Activated CD4-positive, alpha-beta T cell treated with anti-CD3 and anti-CD28 coated beads for 36 hours (primary cell): ENCODE measurements at regions not wholly inside any gene's neighbourhood (a gene's known extent, or its start where the extent isn't known, plus 50 kb on each side); places are given as distances from the start of the nearest gene placed in this dataset.
"Not testable (repeated sequence)": the region's sequence is repeated elsewhere in the genome, so short reads cannot be mapped to it uniquely, and the experiment has no call there.

Source experiments
- ATAC-seq: fragments of 200-7000 bp; cut with Tn5 transposase; one replicate; pipeline ENCODE4 v1.10.0; 2021; ENCODE audit warnings: mild to moderate bottlenecking, moderate library complexity
- CTCF ChIA-PET: fragments of 350-600 bp; sonication (Branson Sonifier 250); formaldehyde crosslinking; loops from one replicate; lab custom pipeline; 2021; ENCODE audit warnings: antibody characterized with exemption; lab: Charles Lee
- POLR2A ChIA-PET: fragments of 350-600 bp; sonication (Branson Sonifier 250); formaldehyde crosslinking; loops from one replicate; lab custom pipeline; 2021; ENCODE audit warnings: antibody characterized with exemption, inconsistent platforms; lab: Charles Lee
- DNase-seq: peaks from one replicate; pipeline ENCODE4 v3.0.0-alpha.2; 2020
- H3K27ac Mint-ChIP-seq: one replicate; pipeline ENCODE4 v1.8.0; 2021; ENCODE audit warnings: mixed read lengths
- H3K27me3 Mint-ChIP-seq: one replicate; pipeline ENCODE4 v1.8.0; 2021; ENCODE audit warnings: mixed read lengths
- H3K36me3 Mint-ChIP-seq: one replicate; pipeline ENCODE4 v1.8.0; 2021; ENCODE audit warnings: low read depth, mixed read lengths
- H3K4me1 Mint-ChIP-seq: one replicate; pipeline ENCODE4 v1.8.0; 2021; ENCODE audit warnings: mixed read lengths
- H3K4me3 Mint-ChIP-seq: one replicate; pipeline ENCODE4 v1.8.0; 2021; ENCODE audit warnings: mild to moderate bottlenecking, moderate library complexity, mixed read lengths
- H3K9me3 Mint-ChIP-seq: one replicate; pipeline ENCODE4 v1.8.0; 2021; ENCODE audit warnings: low read depth, mixed read lengths
- intact Hi-C, 2 experiments: fragments of 100-400 bp; cut with DNase I in 1 of 2; cut with micrococcal nuclease in 1 of 2; formaldehyde crosslinking; loops; one replicate each; pipeline versions ENCODE4 v1.14.2 to v1.15.1; 2022 to 2024; cut with DNase I, micrococcal nuclease

DNA sequence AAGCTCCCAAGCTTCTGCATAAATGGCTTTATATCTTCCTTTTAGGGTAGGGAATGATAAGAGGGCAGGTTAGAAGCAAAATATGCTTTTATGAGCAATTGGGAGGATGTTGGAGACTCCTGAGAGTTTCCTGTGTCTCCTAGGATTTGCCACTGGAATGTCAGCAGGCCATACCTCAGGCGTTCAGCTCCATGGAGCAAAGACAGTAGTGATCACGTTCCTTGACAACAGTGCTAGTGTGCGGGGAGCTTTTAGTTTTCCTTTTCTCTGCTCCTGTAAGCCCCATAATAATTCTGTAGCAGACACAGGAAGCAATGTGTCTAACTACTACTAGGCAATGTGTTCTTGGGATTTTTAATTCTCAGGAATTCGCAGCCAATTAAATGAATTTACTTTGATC is 113.6 kb downstream of the SRGAP2 start:
- H3K4me3 Mint-ChIP-seq, ATAC-seq, H3K4me1 Mint-ChIP-seq, H3K27me3 Mint-ChIP-seq, H3K9me3 Mint-ChIP-seq, CTCF ChIA-PET, POLR2A ChIA-PET, DNase-seq, H3K27ac Mint-ChIP-seq, H3K36me3 Mint-ChIP-seq, intact Hi-C loops: not testable (repeated sequence)

DNA sequence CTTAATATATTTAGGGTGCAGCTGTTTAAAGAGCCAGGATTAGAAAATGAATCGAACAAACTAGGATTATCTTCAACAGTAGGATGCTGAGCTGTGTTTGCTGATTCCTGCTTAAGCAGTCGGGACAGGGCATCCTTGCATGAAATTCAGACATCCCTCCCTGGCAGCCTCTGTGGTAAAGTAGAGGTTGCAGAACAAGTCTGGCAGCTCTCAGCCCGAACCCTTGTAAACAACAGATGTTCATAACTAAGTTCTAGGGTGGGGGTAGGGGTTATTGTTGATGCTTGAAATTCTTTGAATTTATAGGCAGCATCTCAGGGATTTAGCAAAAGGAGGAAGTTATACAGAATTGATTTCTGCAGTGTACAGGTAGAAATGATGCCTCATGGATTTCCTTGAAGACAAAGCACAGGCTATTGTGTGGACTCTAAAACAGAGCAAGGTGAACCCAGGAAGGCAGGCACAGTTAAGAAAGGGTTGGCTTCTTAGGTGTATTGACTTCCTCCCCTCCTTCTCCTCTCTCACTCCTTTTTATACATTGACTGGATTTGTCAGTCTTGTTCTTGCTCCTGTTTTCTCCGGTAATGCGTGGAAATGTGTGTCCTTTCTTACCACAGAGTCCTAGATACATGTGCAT is 114.7 kb downstream of the SRGAP2 start:
- POLR2A ChIA-PET, CTCF ChIA-PET, H3K4me3 Mint-ChIP-seq: not testable (repeated sequence)

DNA sequence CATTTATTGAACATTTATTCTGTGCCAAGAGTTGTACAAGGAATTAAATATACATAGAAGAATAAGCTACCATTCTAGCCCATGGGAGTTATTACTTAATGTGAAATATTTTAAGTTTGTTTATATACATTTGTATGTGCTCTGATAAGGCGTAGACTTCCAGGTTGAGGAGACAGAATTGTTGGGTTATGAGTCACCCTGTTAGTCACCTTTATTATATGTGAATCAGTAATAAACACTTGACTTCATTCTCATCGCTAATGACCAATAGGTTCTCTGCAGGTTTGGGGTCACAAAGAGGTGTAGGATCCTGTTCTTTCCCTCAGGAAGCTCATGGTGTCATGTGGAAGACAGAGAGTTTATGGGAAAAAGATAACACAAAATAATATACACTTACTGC is 116.9 kb downstream of the SRGAP2 start:
- H3K27me3 Mint-ChIP-seq, DNase-seq, H3K4me1 Mint-ChIP-seq, CTCF ChIA-PET, H3K4me3 Mint-ChIP-seq, H3K36me3 Mint-ChIP-seq, H3K9me3 Mint-ChIP-seq, H3K27ac Mint-ChIP-seq, ATAC-seq, POLR2A ChIA-PET, intact Hi-C loops: not testable (repeated sequence)

More for the DNA sequence above, 114.7 kb downstream of the SRGAP2 start:
- ATAC-seq, H3K27ac Mint-ChIP-seq, H3K9me3 Mint-ChIP-seq, H3K36me3 Mint-ChIP-seq, H3K27me3 Mint-ChIP-seq, H3K4me1 Mint-ChIP-seq, DNase-seq, intact Hi-C loops: not testable (repeated sequence)

DNA sequence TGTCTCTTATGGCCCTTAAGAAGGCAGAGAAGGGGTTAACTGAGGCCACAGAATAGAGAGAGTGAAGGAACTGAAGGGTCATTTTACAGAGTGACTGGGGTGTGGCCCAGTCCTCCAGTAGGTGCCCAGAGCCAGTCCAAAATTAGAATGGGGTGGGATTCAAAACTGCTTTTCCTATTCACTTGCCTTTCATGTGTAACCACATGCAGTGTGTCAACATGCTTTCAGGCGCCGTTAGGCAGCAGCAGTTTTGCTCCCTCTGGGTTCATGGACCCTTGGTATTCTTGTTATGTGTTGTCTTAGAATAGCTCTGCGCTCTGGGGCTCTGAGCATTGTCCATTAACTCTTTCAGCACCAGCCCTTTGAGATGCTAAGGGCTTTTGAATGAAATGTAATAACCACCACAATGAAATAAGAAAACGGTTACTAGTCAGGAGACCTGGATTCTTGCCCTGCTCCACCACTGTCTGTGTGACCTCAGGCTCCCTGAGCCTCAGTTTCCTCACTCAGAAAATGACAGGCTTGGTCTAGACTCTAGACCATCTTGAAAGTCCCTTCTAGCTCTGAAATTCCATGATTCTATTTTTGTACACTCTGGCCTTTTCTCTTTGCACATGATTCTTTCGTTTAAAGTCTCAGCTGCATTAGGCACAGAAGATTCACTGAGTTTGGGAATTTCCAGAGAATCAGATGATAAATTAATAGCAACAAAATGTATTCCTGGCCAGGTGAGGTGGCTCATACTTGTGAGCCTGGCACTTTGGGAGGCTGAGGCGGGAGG is 123.0 kb downstream of the SRGAP2 start:
- H3K9me3 Mint-ChIP-seq, ATAC-seq, H3K4me3 Mint-ChIP-seq, H3K27me3 Mint-ChIP-seq, CTCF ChIA-PET, intact Hi-C loops, H3K36me3 Mint-ChIP-seq, H3K4me1 Mint-ChIP-seq, DNase-seq, H3K27ac Mint-ChIP-seq, POLR2A ChIA-PET: not testable (repeated sequence)

DNA sequence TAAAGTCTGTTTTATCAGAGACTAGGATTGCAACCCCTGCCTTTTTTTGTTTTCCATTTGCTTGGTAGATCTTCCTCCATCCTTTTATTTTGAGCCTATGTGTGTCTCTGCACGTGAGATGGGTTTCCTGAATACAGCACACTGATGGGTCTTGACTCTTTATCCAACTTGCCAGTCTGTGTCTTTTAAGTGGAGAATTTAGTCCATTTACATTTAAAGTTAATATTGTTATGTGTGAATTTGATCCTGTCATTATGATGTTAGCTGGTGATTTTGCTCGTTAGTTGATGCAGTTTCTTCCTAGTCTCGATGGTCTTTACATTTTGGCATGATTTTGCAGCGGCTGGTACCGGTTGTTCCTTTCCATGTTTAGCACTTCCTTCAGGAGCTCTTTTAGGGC is 128.3 kb downstream of the SRGAP2 start:
- H3K9me3 Mint-ChIP-seq, H3K36me3 Mint-ChIP-seq, CTCF ChIA-PET, ATAC-seq, H3K27ac Mint-ChIP-seq, H3K4me3 Mint-ChIP-seq, POLR2A ChIA-PET, DNase-seq, H3K4me1 Mint-ChIP-seq, H3K27me3 Mint-ChIP-seq, intact Hi-C loops: not testable (repeated sequence)

DNA sequence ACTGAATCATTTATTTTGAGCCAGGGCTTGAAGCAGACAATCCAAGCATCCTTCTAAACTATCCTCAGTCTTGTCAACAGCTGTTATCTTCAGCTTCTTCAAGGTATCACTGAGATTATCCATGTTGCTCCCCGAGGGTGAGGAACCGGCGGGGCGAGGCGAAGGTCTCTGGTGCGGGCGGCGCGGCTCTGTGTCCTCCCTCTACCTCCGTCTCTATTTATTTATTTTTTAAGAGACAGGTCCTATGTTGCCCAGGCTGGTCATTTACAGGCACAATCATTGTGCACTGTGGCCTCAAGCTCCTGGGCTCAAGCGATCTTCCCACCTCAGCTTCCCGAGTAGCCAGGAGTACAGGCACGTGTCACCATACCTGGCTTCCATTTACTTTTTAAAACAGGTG is 130.0 kb downstream of the SRGAP2 start:
- H3K4me1 Mint-ChIP-seq, H3K27ac Mint-ChIP-seq, H3K27me3 Mint-ChIP-seq, H3K9me3 Mint-ChIP-seq, H3K4me3 Mint-ChIP-seq, H3K36me3 Mint-ChIP-seq, ATAC-seq, DNase-seq, POLR2A ChIA-PET, intact Hi-C loops, CTCF ChIA-PET: not testable (repeated sequence)

DNA sequence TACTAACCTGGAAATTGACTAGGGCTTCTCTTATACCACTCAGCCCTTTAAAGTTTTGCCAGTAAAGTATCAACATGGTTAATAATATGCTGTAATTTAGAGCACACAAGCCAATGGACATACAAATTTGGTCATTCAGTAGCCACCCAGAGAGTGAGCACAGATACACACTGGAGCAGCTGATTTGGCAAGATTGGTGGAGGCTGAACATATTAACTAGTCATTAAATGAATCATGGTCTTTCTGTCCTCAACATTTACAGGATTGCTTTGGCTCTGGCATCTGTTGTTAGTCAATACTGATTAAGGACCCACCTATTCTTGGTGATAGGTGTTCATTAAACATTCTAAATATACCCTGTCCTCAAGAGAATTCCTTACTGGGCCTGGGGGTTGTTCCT is 130.6 kb downstream of the SRGAP2 start:
- intact Hi-C loops, ATAC-seq, H3K9me3 Mint-ChIP-seq, CTCF ChIA-PET, H3K27me3 Mint-ChIP-seq, DNase-seq, H3K27ac Mint-ChIP-seq, H3K4me1 Mint-ChIP-seq, H3K36me3 Mint-ChIP-seq, POLR2A ChIA-PET, H3K4me3 Mint-ChIP-seq: not testable (repeated sequence)

DNA sequence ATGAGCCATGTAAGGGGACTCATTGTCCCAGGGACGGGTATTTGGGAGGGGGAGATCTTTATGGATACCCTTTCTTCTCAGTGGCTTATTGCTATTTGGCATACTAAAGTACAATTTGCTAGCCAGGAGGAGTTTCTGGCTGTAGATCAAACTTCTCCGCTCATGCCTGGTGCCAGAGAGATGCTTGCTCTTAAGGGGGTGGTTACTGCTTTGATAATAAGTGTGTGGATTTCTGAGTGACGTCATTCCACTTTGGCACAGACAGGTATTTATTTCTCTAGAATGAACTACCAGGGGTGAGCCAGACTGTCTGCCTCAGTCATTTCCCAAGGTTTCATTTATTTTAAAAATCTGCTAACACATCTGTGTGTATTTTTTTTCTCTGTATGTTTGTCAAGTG is 131.1 kb downstream of the SRGAP2 start:
- H3K27me3 Mint-ChIP-seq, H3K4me1 Mint-ChIP-seq, H3K27ac Mint-ChIP-seq, H3K36me3 Mint-ChIP-seq, intact Hi-C loops, H3K4me3 Mint-ChIP-seq, DNase-seq, ATAC-seq, H3K9me3 Mint-ChIP-seq, POLR2A ChIA-PET, CTCF ChIA-PET: not testable (repeated sequence)

DNA sequence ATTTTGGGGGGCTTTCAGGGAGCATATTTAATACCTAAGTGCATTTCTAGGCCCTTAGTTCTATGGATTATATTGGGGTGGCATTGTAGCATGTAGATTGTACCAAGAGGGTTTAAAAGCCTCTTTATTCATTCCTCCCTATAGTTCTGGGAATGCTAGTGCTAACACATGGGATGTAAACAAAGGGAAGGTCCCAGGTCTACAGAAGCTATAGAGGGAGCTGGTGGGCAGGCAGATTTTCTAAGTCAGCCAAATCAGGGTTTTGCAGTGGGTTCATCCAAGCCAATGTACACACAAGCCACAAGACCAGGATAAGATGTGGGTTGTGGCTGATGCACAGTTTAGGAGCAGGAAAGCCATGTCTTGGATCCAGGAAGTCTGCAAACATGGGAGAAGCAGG is 131.8 kb downstream of the SRGAP2 start:
- POLR2A ChIA-PET, H3K36me3 Mint-ChIP-seq, H3K9me3 Mint-ChIP-seq, H3K27me3 Mint-ChIP-seq, intact Hi-C loops, CTCF ChIA-PET, ATAC-seq, DNase-seq, H3K4me3 Mint-ChIP-seq, H3K27ac Mint-ChIP-seq, H3K4me1 Mint-ChIP-seq: not testable (repeated sequence)

DNA sequence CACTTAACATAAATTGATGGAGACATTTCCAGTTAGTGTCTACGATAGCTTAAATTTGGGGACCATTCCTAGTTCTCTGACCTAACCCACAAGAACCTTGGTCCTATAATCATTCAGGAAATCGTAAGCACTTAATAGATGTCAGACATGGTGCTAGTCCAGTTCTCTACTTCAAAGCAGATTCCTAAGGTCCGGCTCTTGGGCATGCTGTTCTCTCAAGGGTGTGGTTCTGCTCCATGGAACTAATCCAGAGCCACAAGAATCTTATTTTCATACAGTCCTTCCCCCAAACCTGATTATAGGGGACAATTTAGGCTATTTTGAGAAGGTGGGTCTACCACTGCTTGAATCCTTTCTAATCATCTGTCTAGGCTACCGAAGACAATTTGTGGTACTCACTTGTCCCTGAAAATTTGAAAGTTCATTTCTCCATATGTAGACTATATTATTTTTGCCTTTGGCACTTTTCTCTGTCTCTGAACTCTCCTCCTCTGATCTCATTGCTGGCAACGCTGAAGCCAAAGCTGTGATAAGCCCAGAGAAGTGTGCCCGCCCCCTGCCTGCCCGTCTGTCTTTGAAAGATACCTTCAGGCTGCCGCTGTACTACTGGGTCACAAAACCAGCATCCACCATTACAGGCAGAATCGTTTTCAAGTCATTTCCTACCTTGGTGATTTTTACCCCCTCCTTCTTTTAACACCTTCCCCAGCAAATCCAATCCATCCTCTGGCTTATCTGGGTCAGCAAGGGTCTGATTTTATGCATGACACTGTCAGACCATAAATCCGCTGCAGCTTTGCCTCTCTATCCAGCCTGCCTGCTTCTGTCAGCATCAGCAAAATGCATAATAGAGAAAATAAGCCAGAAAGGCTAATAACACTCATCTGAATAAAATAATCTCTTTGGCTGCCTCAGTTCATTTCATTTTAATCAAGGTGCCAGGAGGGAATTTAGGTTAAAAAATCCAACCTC is 132.8 kb downstream of the SRGAP2 start:
- H3K36me3 Mint-ChIP-seq, POLR2A ChIA-PET, intact Hi-C loops, H3K9me3 Mint-ChIP-seq, H3K4me1 Mint-ChIP-seq, DNase-seq, CTCF ChIA-PET, ATAC-seq, H3K4me3 Mint-ChIP-seq, H3K27me3 Mint-ChIP-seq, H3K27ac Mint-ChIP-seq: not testable (repeated sequence)

DNA sequence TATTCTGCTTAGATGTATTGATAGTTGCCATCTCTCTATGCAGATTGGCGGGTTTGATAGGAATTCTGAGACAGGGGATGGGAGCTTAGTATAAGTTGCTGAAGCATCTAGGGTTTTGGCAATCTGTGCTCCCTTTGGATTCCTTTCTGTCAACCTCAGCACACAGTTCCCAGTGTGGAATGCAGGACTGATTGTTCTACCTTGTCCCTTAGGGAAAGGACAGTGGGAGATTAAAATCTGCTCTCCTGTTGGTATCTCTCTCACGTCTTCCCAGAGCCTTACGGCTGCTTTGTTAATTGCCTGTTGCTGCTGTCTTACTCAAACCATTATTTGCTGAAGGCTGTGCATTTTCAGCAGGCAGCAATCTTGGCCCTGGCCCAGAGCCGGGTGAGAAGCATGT is 133.3 kb upstream of the IKBKE start:
- H3K4me3 Mint-ChIP-seq, CTCF ChIA-PET, H3K36me3 Mint-ChIP-seq, H3K9me3 Mint-ChIP-seq, H3K27me3 Mint-ChIP-seq, POLR2A ChIA-PET, intact Hi-C loops, DNase-seq, H3K27ac Mint-ChIP-seq, H3K4me1 Mint-ChIP-seq, ATAC-seq: not testable (repeated sequence)
